HuH-7 (cell line): ENCODE measurements at regions not wholly inside any gene's neighbourhood (a gene's known extent, or its start where the extent isn't known, plus 50 kb on each side); places are given as distances from the start of the nearest gene placed in this dataset.

Experiments used
- DNase-seq: peaks from one replicate; pipeline ENCODE4 v3.0.0; 2011; ENCODE audit warnings: low spot score

GRCh38 chr5:88487066-88487465 lies 218.4 kb upstream of the TMEM161B start:
- no peak for DNase-seq

- no peak for DNase-seq
Measured at GRCh38 chr5:88486431-88486830, 217.8 kb upstream of the TMEM161B start.

GRCh38 chr5:88485531-88485930 lies 216.9 kb upstream of the TMEM161B start:
- no peak for DNase-seq

GRCh38 chr5:88483964-88484672 lies 215.5 kb upstream of the TMEM161B start:
- DNase-seq, result no peak

GRCh38 chr5:88480801-88481499 lies 212.3 kb upstream of the TMEM161B start:
- no peak for DNase-seq

GRCh38 chr5:88480245-88480644 lies 211.6 kb upstream of the TMEM161B start:
- DNase-seq, result no peak

- peak; percentile 3 for DNase-seq
Measured at GRCh38 chr5:88474574-88474973, 205.9 kb upstream of the TMEM161B start.

GRCh38 chr5:88470745-88471144 lies 202.1 kb upstream of the TMEM161B start:
- no peak for DNase-seq

- no peak for DNase-seq
Measured at GRCh38 chr5:88459971-88460370, 191.3 kb upstream of the TMEM161B start.

GRCh38 chr5:88452820-88453219 lies 184.2 kb upstream of the TMEM161B start:
- no peak for DNase-seq

- no peak for DNase-seq
Measured at GRCh38 chr5:88450239-88450638, 181.6 kb upstream of the TMEM161B start.

- no peak for DNase-seq
Measured at GRCh38 chr5:88438006-88438405, 169.4 kb upstream of the TMEM161B start.

- DNase-seq, result no peak
Measured at GRCh38 chr5:88436290-88436689, 167.6 kb upstream of the TMEM161B start.

- no peak for DNase-seq
Measured at GRCh38 chr5:88428633-88429032, 160.0 kb upstream of the TMEM161B start.

- no peak for DNase-seq
Measured at GRCh38 chr5:88426441-88426840, 157.8 kb upstream of the TMEM161B start.

- DNase-seq, result no peak
Measured at GRCh38 chr5:88425124-88425523, 156.5 kb upstream of the TMEM161B start.

- DNase-seq, result no peak
Measured at GRCh38 chr5:88419931-88420330, 151.3 kb upstream of the TMEM161B start.

- DNase-seq, result no peak
Measured at GRCh38 chr5:88407341-88407740, 138.7 kb upstream of the TMEM161B start.

- no peak for DNase-seq
Measured at GRCh38 chr5:88405783-88406182, 137.1 kb upstream of the TMEM161B start.

GRCh38 chr5:88404405-88404804 lies 135.8 kb upstream of the TMEM161B start:
- DNase-seq, result no peak

GRCh38 chr5:88401686-88402085 lies 133.0 kb upstream of the TMEM161B start:
- DNase-seq, result no peak

GRCh38 chr5:88401228-88401627 lies 132.6 kb upstream of the TMEM161B start:
- DNase-seq, result no peak

- no peak for DNase-seq
Measured at GRCh38 chr5:88399561-88399960, 130.9 kb upstream of the TMEM161B start.

- DNase-seq, result no peak
Measured at GRCh38 chr5:88398316-88398715, 129.7 kb upstream of the TMEM161B start.
